HepG2 (cell line): ENCODE measurements at regions not wholly inside any gene's neighbourhood (a gene's known extent, or its start where the extent isn't known, plus 50 kb on each side); places are given as distances from the start of the nearest gene placed in this dataset.

Experiments
- ATAC-seq: fragments of 200-7000 bp; cut with Tn5 transposase; 3 replicates; pipeline ENCODE4 v1.9.1; 2020; ENCODE audit warnings: mild to moderate bottlenecking, moderate library complexity
- BruUV-seq: library from RNA; stranded (reverse); fragments of 400-500 nt; replicated peaks from 2 replicates; lab custom pipeline; 2021; lab: Mats Ljungman, UMichigan
- CTCF ChIA-PET: fragments of 300-600 bp; formaldehyde crosslinking; extraction: SDS; loops from one replicate; lab custom pipeline; 2021; ENCODE audit warnings: low total read pairs, inconsistent platforms, low intra/inter-chr PET ratio; lab: Yijun Ruan, JAX
- POLR2A ChIA-PET: fragments of 350-600 bp; sonication (Branson Sonifier 250); formaldehyde crosslinking; loops from one replicate; lab custom pipeline; 2020; ENCODE audit warnings: antibody characterized with exemption, inconsistent platforms; lab: Yijun Ruan, JAX
- DNase-seq: peaks from one replicate; pipeline ENCODE4 v3.0.0-alpha.2; 2015; ENCODE audit warnings: low spot score
- FAIRE-seq: peaks from 3 replicates; lab custom pipeline; 2011; peaks lifted over from hg19 to GRCh38; lab: Jason Lieb, UNC
- H2AFZ ChIP-seq: one replicate; pipeline ENCODE4 v1.6.1; 2011; ENCODE audit warnings: low read length, inconsistent platforms
- H3K27ac ChIP-seq: fragments of 300-600 bp; 3 replicates; pipeline ENCODE4 v1.8.0; 2011; ENCODE audit warnings: mixed run types, mild to moderate bottlenecking, mixed read lengths, low read length, inconsistent platforms; ENCODE audit not compliant: insufficient read depth; ENCODE audit errors: extremely low read length
- H3K27me3 ChIP-seq, 2 experiments: fragments of 200-600 bp in 1 of 2; 2 replicates in 1 of 2; 3 replicates in 1 of 2; pipeline versions ENCODE4 v1.6.0 to v1.8.0; 2011; ENCODE audit warnings: low read length in 2 of 2, mild to moderate bottlenecking in 2 of 2, moderate library complexity in 2 of 2, inconsistent platforms in 1 of 2; ENCODE audit not compliant: insufficient read depth in 2 of 2, control insufficient read depth in 1 of 2
- H3K36me3 ChIP-seq, 2 experiments: fragments of 200-600 bp in 1 of 2; replicated peaks in 1 of 2; 2 replicates in 1 of 2; 3 replicates in 1 of 2; pipeline versions ENCODE4 v1.5.1 to v1.8.0; 2011; ENCODE audit warnings: low read length in 2 of 2, inconsistent platforms in 1 of 2; ENCODE audit not compliant: insufficient read depth in 2 of 2, control insufficient read depth in 1 of 2
- H3K4me1 ChIP-seq: 2 replicates; pipeline ENCODE4 v1.5.1; 2012; ENCODE audit warnings: low read length, inconsistent platforms; ENCODE audit not compliant: insufficient read depth
- H3K4me2 ChIP-seq: 2 replicates; pipeline ENCODE4 v1.6.0; 2011; ENCODE audit warnings: low read depth, low read length, inconsistent platforms
- H3K4me3 ChIP-seq, 3 experiments: fragments of 200-600 bp in 1 of 3; sonication (generic), shearing (Covaris generic) in 1 of 3; replicated peaks in 1 of 3; 2 replicates each; pipeline ENCODE4 v1.5.1; 2011 to 2016; ENCODE audit warnings: low read length in 3 of 3, inconsistent platforms in 2 of 3, low read depth in 2 of 3, mild to moderate bottlenecking in 2 of 3, control low read depth in 1 of 3, mixed read lengths in 1 of 3; ENCODE audit not compliant: insufficient read depth in 1 of 3
- H3K79me2 ChIP-seq: one replicate; pipeline ENCODE4 v1.6.1; 2011; ENCODE audit warnings: low read length, inconsistent platforms; ENCODE audit not compliant: insufficient read depth
- H3K9ac ChIP-seq: 2 replicates; pipeline ENCODE4 v1.6.0; 2011; ENCODE audit warnings: mild to moderate bottlenecking, low read depth, low read length, inconsistent platforms; ENCODE audit not compliant: insufficient read depth
- H3K9me3 ChIP-seq: 2 replicates; pipeline ENCODE4 v1.5.1; 2012; ENCODE audit warnings: mild to moderate bottlenecking, low read length
- H4K20me1 ChIP-seq: 2 replicates; pipeline ENCODE4 v1.6.0; 2011; ENCODE audit warnings: inconsistent platforms, mild to moderate bottlenecking, low read length, moderate library complexity; ENCODE audit not compliant: insufficient read depth
- ATAD3A ChIP-seq: sonication (generic); formaldehyde crosslinking; IDR thresholded peaks from 2 replicates; pipeline ENCODE4 v1.4.0; 2020; ENCODE audit warnings: missing genetic modification reagents
- ATF7-NPFF ChIP-seq: sonication (generic); formaldehyde crosslinking; IDR thresholded peaks from 2 replicates; pipeline ENCODE4 v1.8.1; 2023; ENCODE audit warnings: mild to moderate bottlenecking, low read depth, missing genetic modification reagents, moderate library complexity
- FOXO4 ChIP-seq: sonication (generic); formaldehyde crosslinking; conservative IDR thresholded peaks from 2 replicates; pipeline ENCODE4 v1.8.1; 2023; ENCODE audit warnings: missing genetic modification reagents
- GABPB1 ChIP-seq: IDR thresholded peaks from 2 replicates; pipeline ENCODE4 v1.6.1; 2016; ENCODE audit warnings: mild to moderate bottlenecking, missing genetic modification reagents, moderate library complexity, missing compliant biosample characterization
- HOXA9 ChIP-seq: sonication (generic); formaldehyde crosslinking; IDR thresholded peaks from 2 replicates; pipeline ENCODE4 v1.8.1; 2022; ENCODE audit warnings: missing genetic modification reagents, mild to moderate bottlenecking, moderate library complexity, borderline replicate concordance
- KLF6 ChIP-seq: IDR thresholded peaks from 2 replicates; pipeline ENCODE4 v1.8.0; 2016; ENCODE audit warnings: missing biosample characterization, missing genetic modification reagents
- KLF9 ChIP-seq: IDR thresholded peaks from 2 replicates; pipeline ENCODE4 v1.6.1; 2016; ENCODE audit warnings: low read depth
- NFIC ChIP-seq: IDR thresholded peaks from 2 replicates; pipeline ENCODE4 v1.6.1; 2012; ENCODE audit warnings: mild to moderate bottlenecking, low read length, inconsistent platforms
- REL ChIP-seq: sonication (generic); formaldehyde crosslinking; conservative IDR thresholded peaks from 2 replicates; pipeline ENCODE4 v1.8.0; 2022; ENCODE audit warnings: mild to moderate bottlenecking, missing genetic modification reagents, moderate library complexity
- RFX5 ChIP-seq: IDR thresholded peaks from 2 replicates; pipeline ENCODE4 v1.6.1; 2011; ENCODE audit warnings: low read depth, low read length, improper control_type of control experiment
- RXRB ChIP-seq: IDR thresholded peaks from 2 replicates; pipeline ENCODE4 v1.6.1; 2016; ENCODE audit warnings: borderline replicate concordance, missing genetic modification reagents, missing compliant biosample characterization
- TBL1XR1 ChIP-seq: fragments of 150-350 bp; IDR thresholded peaks from 2 replicates; pipeline ENCODE4 v1.6.1; 2014; ENCODE audit warnings: borderline replicate concordance, low read length; ENCODE audit not compliant: partially characterized antibody
- ZFP90 ChIP-seq: sonication (generic); formaldehyde crosslinking; IDR thresholded peaks from 2 replicates; pipeline ENCODE4 v1.8.0; 2022; ENCODE audit warnings: missing genetic modification reagents, mild to moderate bottlenecking, inconsistent platforms, borderline replicate concordance
- ZNF460 ChIP-seq: sonication (generic); formaldehyde crosslinking; IDR thresholded peaks from 2 replicates; pipeline ENCODE4 v1.5.1; 2020; ENCODE audit warnings: missing genetic modification reagents, mild to moderate bottlenecking, borderline replicate concordance
- ZNF704 ChIP-seq: sonication (generic); formaldehyde crosslinking; IDR thresholded peaks from 2 replicates; pipeline ENCODE4 v1.8.1; 2023; ENCODE audit warnings: mild to moderate bottlenecking, inconsistent platforms, moderate library complexity, missing genetic modification reagents, borderline replicate concordance
- ZNF782 ChIP-seq: sonication (generic); formaldehyde crosslinking; IDR thresholded peaks from 2 replicates; pipeline ENCODE4 v1.4.0; 2020; ENCODE audit warnings: missing genetic modification reagents, mild to moderate bottlenecking, borderline replicate concordance
- ZNF839 ChIP-seq: sonication (generic); formaldehyde crosslinking; IDR thresholded peaks from 2 replicates; pipeline ENCODE4 v1.4.0; 2020; ENCODE audit warnings: missing genetic modification reagents, mild to moderate bottlenecking, borderline replicate concordance
- ZSCAN22 ChIP-seq: sonication (generic); formaldehyde crosslinking; IDR thresholded peaks from 2 replicates; pipeline ENCODE4 v1.4.0; 2020; ENCODE audit warnings: mild to moderate bottlenecking, missing genetic modification reagents
- ZZZ3 ChIP-seq: sonication (generic); formaldehyde crosslinking; IDR thresholded peaks from 2 replicates; pipeline ENCODE4 v1.4.0; 2020; ENCODE audit warnings: missing genetic modification reagents, mild to moderate bottlenecking, borderline replicate concordance
- WGBS: methylation state at CpG from one replicate; pipeline ENCODE4 v1.1.6; 2017; ENCODE audit warnings: low lambda C conversion rate; 5-methylcytosine and 5-hydroxymethylcytosine counted together
- in situ Hi-C: cut with HindIII; loops from 2 replicates; pipeline ENCODE4 v1.10.0; 2017; ENCODE audit warnings: low pct_unique_long_range_greater_than_20kb; ENCODE audit not compliant: extremely low pct_ligation_motif_present
- intact Hi-C: fragments of 100-400 bp; cut with micrococcal nuclease; formaldehyde crosslinking; loops from one replicate; pipeline ENCODE4 v1.10.0; 2022; ENCODE audit not compliant: unreplicated experiment

- Histone ChIP-seq H2AFZ (no peak overlapping the region), H3K79me2 (no peaks in the 10 kb centered on the region), H3K27ac (no peak overlapping the region), H3K4me3 (no peak overlapping the region), H3K27me3 (no peaks in the 10 kb centered on the region), H4K20me1 (no peaks in the 10 kb centered on the region), H3K36me3 (no peaks in the 10 kb centered on the region), H3K9me3 (peaks cover 6% of the 10 kb centered on the region; the same call in 1 of the 2 replicates), H3K4me2 (no peak overlapping the region), H3K9ac (no peak overlapping the region), H3K4me1 (no peaks in the 10 kb centered on the region)
- no peak for TF ChIP-seq KLF6 (CRISPR knock-in tag)
- no peak for FAIRE-seq
- 76% methylated on average over 3 of the region's 3 CpGs for WGBS
- in situ Hi-C loops (no loop called here), intact Hi-C loops (no loop called here)
- ChIA-PET POLR2A (no interaction called here), CTCF (no interaction called here)
- BruUV-seq, result no TSS peak
- no peak for ATAC-seq
- no peak for DNase-seq
Measured at GRCh38 chr13:50733392-50733791, 110.1 kb downstream of the DLEU7 start.

GRCh38 chr13:50735071-50735470 is 108.4 kb downstream of the DLEU7 start:
- Histone ChIP-seq H3K36me3 (no peaks in the 10 kb centered on the region), H3K9ac (no peak overlapping the region), H3K4me1 (no peaks in the 10 kb centered on the region), H3K4me3 (no peak overlapping the region), H3K27ac (no peak overlapping the region), H3K9me3 (peaks cover 6% of the 10 kb centered on the region; the same call in 1 of the 2 replicates), H2AFZ (no peak overlapping the region), H3K79me2 (no peaks in the 10 kb centered on the region), H3K4me2 (no peak overlapping the region), H4K20me1 (no peaks in the 10 kb centered on the region), H3K27me3 (no peaks in the 10 kb centered on the region)
- no peak for ATAC-seq
- ChIA-PET POLR2A (no interaction called here), CTCF (no interaction called here)
- no peak for DNase-seq
- BruUV-seq, result no TSS peak
- FAIRE-seq, result no peak
- in situ Hi-C loops (no loop called here), intact Hi-C loops (no loop called here)
- TF ChIP-seq ATAD3A (CRISPR knock-in tag) (no peak), FOXO4 (CRISPR knock-in tag) (no peak), ZZZ3 (CRISPR knock-in tag) (no peak), ZFP90 (no peak), GABPB1 (CRISPR knock-in tag) (no peak), ZNF460 (CRISPR knock-in tag) (no peak), ZNF704 (no peak), RFX5 (no peak), ATF7-NPFF (CRISPR knock-in tag) (no peak), ZSCAN22 (CRISPR knock-in tag) (no peak), KLF9 (CRISPR knock-in tag) (no peak), HOXA9 (CRISPR knock-in tag) (no peak), NFIC (no peak), REL (CRISPR knock-in tag) (no peak), ZNF782 (no peak), ZNF839 (CRISPR knock-in tag) (no peak), RXRB (CRISPR knock-in tag) (no peak), TBL1XR1 (no peak)
